ENCODE measurements at regions not wholly inside any gene's neighbourhood (a gene's known extent, or its start where the extent isn't known, plus 50 kb on each side); places are given as distances from the start of the nearest gene placed in this dataset.

GRCh38 chr18:22106536-22107292 lies 62.7 kb upstream of the GATA6 start (continued):
- TF ChIP-seq ZBTB4 (CRISPR knock-in tag; IDR thresholded peaks at IDR 0.05) (no peak), CTCF (IDR thresholded peaks at IDR 0.05 in 2 of 3, conservative IDR thresholded peaks at IDR 0.05 in 1 of 3; ENCODE audit: control insufficient read depth in 2 of 3, extremely low read depth in 1 of 3, insufficient read depth in 1 of 3, low read depth in 3 of 3, low read length in 3 of 3) (no peak), TCF12 (IDR thresholded peaks at IDR 0.05; ENCODE audit: low read depth, low read length) (no peak)

- H3K4me1 ChIP-seq (ENCODE audit: control insufficient read depth, insufficient read depth, low read length): no peaks in the 10 kb centered on the region
- no peak overlapping the region for H3K27ac ChIP-seq (ENCODE audit: control insufficient read depth, insufficient read depth)
- FAIRE-seq: no peak
- RAD21 ChIA-PET (ENCODE audit: unreplicated experiment): no interaction called here
- H3K79me2 ChIP-seq (ENCODE audit: control insufficient read depth, insufficient read depth, low read length): no peaks in the 10 kb centered on the region
- no peak for ATAC-seq
- no peaks in the 10 kb centered on the region for H4K20me1 ChIP-seq (ENCODE audit: control insufficient read depth, insufficient read depth)
- no TSS peak for BruUV-seq (replicated peaks)
- SMC1A ChIA-PET (ENCODE audit: uncharacterized antibody, unreplicated experiment): interaction anchor here (0.5 kb wide), 1 partner anchor 458 kb away, joined by 3 read pairs; no protein-coding TSS in a partner anchor
- no peak for DNase-seq (ENCODE audit: low read depth, low spot score)
- H3K27me3 ChIP-seq (replicated peaks in 1 of 2; ENCODE audit: control insufficient read depth in 2 of 2, insufficient read depth in 2 of 2, low read length in 1 of 2): no peaks in the 10 kb centered on the region
- no peak overlapping the region for H3K4me2 ChIP-seq (ENCODE audit: control insufficient read depth, insufficient read depth)
- H2AFZ ChIP-seq (ENCODE audit: control insufficient read depth, low read depth, low read length): no peak overlapping the region
- in situ Hi-C loops (cut with MboI): no loop called here
- H3K9ac ChIP-seq (ENCODE audit: control insufficient read depth, insufficient read depth, low read length): no peak overlapping the region
- no peak overlapping the region for H3K4me3 ChIP-seq
- 78% methylated on average over 2 of the region's 2 CpGs for WGBS (ENCODE audit: insufficient coverage, insufficient replicate concordance, low lambda C conversion rate, missing lambda C conversion rate)
- no peaks in the 10 kb centered on the region for H3K9me3 ChIP-seq (replicated peaks; ENCODE audit: control insufficient read depth, insufficient read depth, low read length)
- POLR2A ChIA-PET: no interaction called here
- TF ChIP-seq CBX3 (IDR thresholded peaks at IDR 0.05; ENCODE audit: borderline replicate concordance, low read depth) (no peak), CHD4 (IDR thresholded peaks at IDR 0.05) (no peak), SIN3A (IDR thresholded peaks at IDR 0.05; ENCODE audit: low read depth, low read length) (no peak), KLF5 (IDR thresholded peaks at IDR 0.05; ENCODE audit: partially characterized antibody) (no peak), DPF2 (IDR thresholded peaks at IDR 0.05) (no peak), IKZF2 (IDR thresholded peaks at IDR 0.05) (no peak), YY1 (IDR thresholded peaks at IDR 0.05; ENCODE audit: low read depth, low read length) (no peak), CHD2 (IDR thresholded peaks at IDR 0.05; ENCODE audit: borderline replicate concordance, low read depth, low read length) (no peak), CBX5 (IDR thresholded peaks at IDR 0.05; ENCODE audit: low read depth) (no peak), SREBF2 (IDR thresholded peaks at IDR 0.05; ENCODE audit: low read length) (no peak), ZBTB4 (CRISPR knock-in tag; IDR thresholded peaks at IDR 0.05) (no peak), BMI1 (IDR thresholded peaks at IDR 0.05; ENCODE audit: borderline replicate concordance) (no peak)
- no peaks in the 10 kb centered on the region for H3K36me3 ChIP-seq (ENCODE audit: control insufficient read depth in 2 of 2, insufficient read depth in 2 of 2, low read length in 1 of 2)
- CTCF ChIA-PET: no interaction called here
- intact Hi-C loops (cut with micrococcal nuclease; ENCODE audit: unreplicated experiment): no loop called here
These were observed 60.7 kb upstream of the GATA6 start for GRCh38 chr18:22108674-22109073.
